Testis (tissue), 2 donors: ENCODE measurements at regions not wholly inside any gene's neighbourhood (a gene's known extent, or its start where the extent isn't known, plus 50 kb on each side); places are given as distances from the start of the nearest gene placed in this dataset.

ENCODE experiments used
- POLR2A ChIP-seq: fragments of 450-650 bp; IDR thresholded peaks from one replicate; pipeline ENCODE4 v1.6.1; 2017; ENCODE audit warnings: antibody characterized with exemption, mild to moderate bottlenecking, moderate library complexity
- TF ChIP-seq, protein P1 (sequence below), 3 experiments: fragments of 450-650 bp in 2 of 3; fragments of 200-600 bp in 1 of 3; sonication (generic) in 1 of 3; IDR thresholded peaks; one replicate each; pipeline ENCODE4 v1.5.1; 2016 to 2019; ENCODE audit warnings: antibody characterized with exemption in 3 of 3, mild to moderate bottlenecking in 2 of 3, moderate library complexity in 1 of 3

DNA sequence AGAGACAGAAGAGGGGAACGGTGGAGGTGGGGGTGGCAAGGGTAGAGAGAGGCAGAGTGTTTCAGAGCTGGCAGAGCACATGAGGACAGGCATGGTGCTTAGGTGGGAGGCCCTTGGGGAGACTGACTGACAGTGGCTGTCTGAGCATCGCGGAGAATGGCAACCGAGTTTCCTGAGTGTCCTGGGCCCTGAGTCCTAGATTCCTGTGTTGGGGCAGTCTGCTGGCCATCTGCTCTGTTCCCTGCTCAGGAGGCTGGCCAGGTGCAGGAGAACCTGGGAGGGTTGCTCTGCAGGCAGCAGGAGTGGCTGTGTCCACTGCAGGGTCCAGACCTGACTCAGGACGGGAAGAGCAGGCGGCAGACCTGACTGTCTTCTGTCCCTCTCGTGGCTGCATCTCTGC, 248.9 kb downstream of the LRFN2 start:
- TF ChIP-seq, protein P1, sequence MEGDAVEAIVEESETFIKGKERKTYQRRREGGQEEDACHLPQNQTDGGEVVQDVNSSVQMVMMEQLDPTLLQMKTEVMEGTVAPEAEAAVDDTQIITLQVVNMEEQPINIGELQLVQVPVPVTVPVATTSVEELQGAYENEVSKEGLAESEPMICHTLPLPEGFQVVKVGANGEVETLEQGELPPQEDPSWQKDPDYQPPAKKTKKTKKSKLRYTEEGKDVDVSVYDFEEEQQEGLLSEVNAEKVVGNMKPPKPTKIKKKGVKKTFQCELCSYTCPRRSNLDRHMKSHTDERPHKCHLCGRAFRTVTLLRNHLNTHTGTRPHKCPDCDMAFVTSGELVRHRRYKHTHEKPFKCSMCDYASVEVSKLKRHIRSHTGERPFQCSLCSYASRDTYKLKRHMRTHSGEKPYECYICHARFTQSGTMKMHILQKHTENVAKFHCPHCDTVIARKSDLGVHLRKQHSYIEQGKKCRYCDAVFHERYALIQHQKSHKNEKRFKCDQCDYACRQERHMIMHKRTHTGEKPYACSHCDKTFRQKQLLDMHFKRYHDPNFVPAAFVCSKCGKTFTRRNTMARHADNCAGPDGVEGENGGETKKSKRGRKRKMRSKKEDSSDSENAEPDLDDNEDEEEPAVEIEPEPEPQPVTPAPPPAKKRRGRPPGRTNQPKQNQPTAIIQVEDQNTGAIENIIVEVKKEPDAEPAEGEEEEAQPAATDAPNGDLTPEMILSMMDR (IDR thresholded peaks at IDR 0.05): no peak
- no peak for TF ChIP-seq POLR2A
